ENCODE measurements at regions not wholly inside any gene's neighbourhood (a gene's known extent, or its start where the extent isn't known, plus 50 kb on each side); places are given as distances from the start of the nearest gene placed in this dataset.

- Histone ChIP-seq H3K4me2 (no peak overlapping the region), H3K4me1 (ENCODE audit: insufficient read depth) (no peaks in the 10 kb centered on the region), H3K9me2 (ENCODE audit: insufficient read depth) (no peaks in the 10 kb centered on the region), H3K79me2 (replicated peaks; ENCODE audit: insufficient read depth) (no peaks in the 10 kb centered on the region), H3K36me3 (ENCODE audit: insufficient read depth) (peaks cover 8% of the 10 kb centered on the region), H3F3A (replicated peaks; ENCODE audit: low read depth) (no peaks in the 10 kb centered on the region), H3K27me3 (ENCODE audit: insufficient read depth) (no peaks in the 10 kb centered on the region), H3K27ac (ENCODE audit: low read depth) (no peak overlapping the region), H2AFZ (no peak overlapping the region), H4K20me1 (replicated peaks; ENCODE audit: insufficient read depth) (no peaks in the 10 kb centered on the region), H3K4me3 (no peak overlapping the region)
- ATAC-seq (no peak), DNase-seq (ENCODE audit: low spot score) (no peak)
- Mint-ChIP-seq H3K27ac (no peak overlapping the region), H3K36me3 (ENCODE audit: low read depth) (peaks cover 13% of the 10 kb centered on the region), H3K27me3 (ENCODE audit: insufficient read depth, low read depth, poor library complexity) (peaks cover 2% of the 10 kb centered on the region), H3K4me1 (no peaks in the 10 kb centered on the region), H3K9me3 (peaks cover 28% of the 10 kb centered on the region), H3K4me3 (no peak overlapping the region)
- no peak for TF ChIP-seq POLR2AphosphoS5 (IDR thresholded peaks at IDR 0.05; ENCODE audit: low read depth)
- no peak for TF ChIP-seq ZNF462 (CRISPR knock-in tag; IDR thresholded peaks at IDR 0.05)
- no peak for TF ChIP-seq CTCF (conservative IDR thresholded peaks at IDR 0.05; ENCODE audit: low read depth in 2 of 2)
- no peak for TF ChIP-seq STAT1 (IDR thresholded peaks at IDR 0.05; ENCODE audit: unreplicated experiment)
- TF ChIP-seq EZH2 (IDR thresholded peaks at IDR 0.05; ENCODE audit: low read depth, unreplicated experiment) = no peak
- TF ChIP-seq CREB1 (CRISPR knock-in tag; IDR thresholded peaks at IDR 0.05; ENCODE audit: low read depth) = no peak
- TF ChIP-seq REST (IDR thresholded peaks at IDR 0.05; ENCODE audit: unreplicated experiment) = no peak
- TF ChIP-seq ETS1 (IDR thresholded peaks at IDR 0.05) = no peak
- TF ChIP-seq ZNF114 (CRISPR knock-in tag; IDR thresholded peaks at IDR 0.05) = no peak
- no peak for TF ChIP-seq EZH2phosphoT487 (IDR thresholded peaks at IDR 0.05; ENCODE audit: unreplicated experiment)
- TF ChIP-seq ZNF331 (CRISPR knock-in tag; IDR thresholded peaks at IDR 0.05; ENCODE audit: low read depth) = no peak
- no peak for TF ChIP-seq NANOG (IDR thresholded peaks at IDR 0.05; ENCODE audit: borderline replicate concordance)
- no peak for TF ChIP-seq JUNB (IDR thresholded peaks at IDR 0.05; ENCODE audit: unreplicated experiment)
These were observed 82.1 kb upstream of the PTH start for GRCh38 chr11:13577881-13578280.
